D341Med (cell line): ENCODE measurements at regions not wholly inside any gene's neighbourhood (a gene's known extent, or its start where the extent isn't known, plus 50 kb on each side); places are given as distances from the start of the nearest gene placed in this dataset.
"Not testable (repeated sequence)": the region's sequence is repeated elsewhere in the genome, so short reads cannot be mapped to it uniquely, and the experiment has no call there.

Experiments used
- DNase-seq: peaks from one replicate; pipeline ENCODE4 v3.0.0; 2012; ENCODE audit warnings: low spot score

- DNase-seq: no peak
These were observed 95.0 kb downstream of the TMEM17 start for GRCh38 chr2:62410926-62411456.

GRCh38 chr2:62410015-62410453 is 96.0 kb downstream of the TMEM17 start:
- DNase-seq: no peak

GRCh38 chr2:62409442-62409841 is 96.6 kb downstream of the TMEM17 start:
- DNase-seq: no peak

- no peak for DNase-seq
These were observed 97.7 kb downstream of the TMEM17 start for GRCh38 chr2:62408241-62408677.

GRCh38 chr2:62407838-62408237 is 98.2 kb downstream of the TMEM17 start:
- no peak for DNase-seq

GRCh38 chr2:62407401-62407800 is 98.6 kb downstream of the TMEM17 start:
- DNase-seq: no peak

- DNase-seq: no peak
These were observed 99.4 kb downstream of the TMEM17 start for GRCh38 chr2:62406573-62407043.

- no peak for DNase-seq
These were observed 101.1 kb downstream of the TMEM17 start for GRCh38 chr2:62404913-62405312.

- no peak for DNase-seq
These were observed 103.8 kb downstream of the TMEM17 start for GRCh38 chr2:62402156-62402555.

DNA sequence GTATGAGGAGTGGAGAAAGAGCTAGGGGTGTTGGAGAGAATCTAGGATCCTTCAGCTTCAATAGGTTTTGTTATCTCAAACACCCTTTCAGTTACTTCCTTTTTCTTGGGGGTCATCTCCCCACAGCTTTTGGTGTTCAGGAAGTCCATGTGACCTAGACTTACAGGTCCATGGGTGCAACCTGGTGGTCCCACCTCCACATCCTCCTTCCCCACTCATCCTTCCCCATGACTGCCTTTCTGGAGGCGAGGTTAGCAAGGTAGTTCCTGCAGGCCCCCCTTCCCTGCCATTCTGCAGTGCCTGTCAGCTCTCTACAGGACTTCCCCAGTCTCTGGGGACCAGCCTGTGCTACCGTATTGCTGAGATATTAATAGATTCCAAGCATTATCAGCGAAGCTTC is 107.6 kb downstream of the TMEM17 start:
- DNase-seq: no peak

DNA sequence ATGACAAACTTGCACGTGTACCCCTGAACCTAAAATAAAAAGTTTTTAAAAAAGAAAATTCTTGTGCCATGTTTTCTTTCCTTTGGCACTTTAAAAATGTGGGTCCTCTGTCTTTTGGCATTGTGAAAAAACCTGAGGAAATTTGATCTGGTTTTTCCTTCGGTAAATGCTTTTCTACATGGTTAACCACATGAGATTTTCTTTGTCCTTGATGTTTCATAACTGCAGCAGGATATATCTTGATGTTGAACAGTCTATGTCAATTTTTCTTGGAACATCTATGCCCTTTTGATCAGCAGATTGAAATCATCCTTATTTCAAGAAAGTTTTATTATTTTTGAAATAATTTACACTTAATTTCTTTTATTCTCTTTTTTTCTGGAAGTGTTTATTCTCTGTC is 109.1 kb downstream of the TMEM17 start:
- no peak for DNase-seq

GRCh38 chr2:62393293-62393692 is 112.7 kb downstream of the TMEM17 start:
- no peak for DNase-seq

DNA sequence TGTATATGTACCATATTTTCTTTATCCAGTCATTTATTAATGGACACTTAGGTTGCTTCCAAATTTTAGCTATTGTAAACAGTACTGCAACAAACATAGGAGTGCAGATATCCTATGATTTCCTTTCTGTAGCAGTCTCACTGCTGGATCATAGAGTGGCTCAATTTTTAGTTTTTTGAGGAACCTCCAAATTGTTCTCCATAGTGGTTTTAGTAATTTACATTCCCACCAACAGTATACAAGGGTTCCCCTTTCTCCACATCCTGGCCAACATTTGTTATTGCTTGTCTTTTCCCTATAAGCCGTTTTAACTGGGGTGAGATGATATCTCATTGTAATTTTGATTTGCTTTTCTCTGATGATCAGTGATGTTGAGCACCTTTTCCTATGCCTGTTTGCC is 114.3 kb downstream of the TMEM17 start:
- no peak for DNase-seq

DNA sequence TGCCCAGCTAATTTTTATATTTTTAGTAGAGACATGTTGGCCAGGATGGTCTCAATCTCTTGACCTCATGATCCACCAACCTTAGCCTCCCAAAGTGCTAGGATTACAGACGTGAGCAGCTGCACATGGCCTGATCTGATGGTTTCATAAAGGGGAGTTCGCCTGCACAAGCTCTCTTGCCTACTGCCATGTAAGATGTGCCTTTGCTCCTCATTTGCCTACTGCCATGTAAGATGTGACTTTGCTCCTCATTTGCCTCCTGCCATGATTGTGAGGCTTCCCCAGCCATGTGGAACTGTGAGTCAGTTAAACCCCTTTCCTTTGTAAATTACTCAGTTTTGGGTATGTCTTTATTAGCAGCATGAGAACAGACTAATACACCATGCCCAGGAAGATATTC is 119.6 kb downstream of the TMEM17 start:
- not testable (repeated sequence) for DNase-seq

DNA sequence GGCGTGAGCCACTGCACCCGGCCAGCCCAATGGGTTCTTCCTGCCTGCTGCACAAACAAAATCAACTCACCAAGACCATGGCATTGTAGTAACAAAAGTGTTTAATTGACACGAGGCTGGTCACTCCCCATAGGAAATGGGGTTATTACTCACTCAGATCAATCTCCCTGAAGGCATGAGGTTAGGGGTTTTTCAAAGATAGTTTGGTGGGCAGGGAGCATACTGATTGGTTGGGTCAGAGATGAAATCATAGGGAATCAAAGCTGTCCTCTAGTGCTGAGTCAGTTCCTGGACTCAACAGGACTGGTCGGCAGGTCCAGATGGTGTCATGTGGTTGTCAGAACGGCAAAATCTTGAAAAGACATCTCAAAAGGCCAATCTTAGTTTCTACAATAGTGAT is 122.1 kb downstream of the TMEM17 start:
- DNase-seq: no peak

- DNase-seq: no peak
These were observed 123.2 kb downstream of the TMEM17 start for GRCh38 chr2:62382757-62383156.

DNA sequence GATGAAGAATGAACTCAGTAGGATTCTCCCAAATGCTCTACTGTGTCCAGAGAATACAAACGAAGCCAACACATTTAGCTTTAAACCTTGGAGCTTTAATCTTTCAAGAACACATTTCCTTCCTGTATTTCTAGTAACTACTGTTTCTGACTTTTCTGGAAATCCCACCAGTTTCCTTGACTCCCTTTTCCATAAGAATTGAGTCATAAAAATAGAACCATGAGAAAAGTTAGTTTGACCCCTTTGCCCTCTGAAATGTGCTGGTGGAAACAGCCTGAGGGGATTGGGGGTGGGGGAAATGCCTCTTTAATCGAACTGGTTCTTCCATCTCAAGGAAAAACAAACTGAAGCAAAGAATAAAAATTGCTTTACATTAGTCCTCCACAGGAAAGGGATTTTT is 123.9 kb downstream of the TMEM17 start:
- DNase-seq: no peak

GRCh38 chr2:62381656-62382055 is 124.3 kb downstream of the TMEM17 start:
- DNase-seq: no peak

GRCh38 chr2:62379566-62379965 is 126.4 kb downstream of the TMEM17 start:
- no peak for DNase-seq

DNA sequence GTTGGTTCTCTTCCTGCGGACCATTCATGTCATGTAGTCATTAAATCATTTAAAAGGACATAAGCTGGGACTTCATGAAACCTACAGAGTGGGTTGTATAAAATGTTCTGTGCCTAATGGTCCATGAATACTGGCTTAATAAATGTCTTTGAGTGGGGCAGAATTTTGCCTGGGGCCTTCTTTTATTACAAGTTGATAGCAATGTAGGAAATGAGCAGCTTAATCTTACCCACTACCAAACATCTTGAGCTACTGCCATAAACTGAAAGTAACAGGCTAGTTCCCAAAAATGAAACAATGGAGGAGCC is 130.9 kb downstream of the TMEM17 start:
- no peak for DNase-seq

GRCh38 chr2:62374301-62375112 is 131.5 kb downstream of the TMEM17 start:
- no peak for DNase-seq

GRCh38 chr2:62372824-62373223 is 133.2 kb downstream of the TMEM17 start:
- DNase-seq: no peak

DNA sequence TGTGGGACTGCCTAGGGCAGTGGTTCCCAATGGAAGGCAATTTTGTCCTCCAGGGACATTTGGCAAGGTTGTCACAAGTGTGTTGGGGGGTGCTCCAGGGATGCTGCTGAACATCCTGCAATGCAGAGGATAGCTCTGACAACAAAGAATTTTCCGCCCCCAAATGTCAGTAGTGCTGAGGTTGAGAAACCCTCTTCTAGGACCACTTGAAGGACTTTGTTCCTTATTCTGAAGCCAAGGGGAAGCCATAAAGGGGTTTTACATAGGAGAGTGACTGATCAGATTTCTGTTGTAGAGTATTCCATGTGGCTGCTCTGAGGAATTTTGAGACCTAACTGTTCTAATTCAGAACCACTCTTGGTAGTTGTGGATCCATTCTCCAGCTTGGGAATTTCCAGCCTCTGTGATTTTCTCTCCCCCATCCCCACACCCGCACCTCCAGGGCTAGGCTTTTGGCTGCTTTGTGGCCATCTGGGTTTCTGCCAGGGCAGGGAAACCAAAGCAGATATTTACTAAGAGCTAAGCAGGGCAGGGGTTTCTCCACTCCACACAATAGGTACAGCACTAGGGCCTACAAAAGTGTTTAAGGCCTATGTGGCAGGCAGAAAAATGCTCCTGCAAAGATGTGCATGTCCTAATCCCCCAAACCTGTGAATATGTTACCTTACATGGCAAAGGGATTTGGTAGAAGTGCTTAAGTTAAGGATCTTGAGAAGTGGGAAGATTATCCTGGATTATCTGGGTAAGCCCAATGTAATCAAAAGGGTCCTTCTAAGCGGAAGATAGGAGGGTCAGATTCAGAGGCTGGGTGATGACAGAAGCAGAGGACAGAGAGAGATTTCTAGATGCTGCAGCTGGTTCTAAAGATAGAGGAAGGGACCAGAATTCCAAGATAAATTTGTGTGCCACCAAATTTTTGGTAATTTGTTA is 135.4 kb downstream of the TMEM17 start:
- peak; percentile 57 for DNase-seq
